SKM-1 treated with dmso at 0.1 percent for 144 hours (cell line): ENCODE measurements at regions not wholly inside any gene's neighbourhood (a gene's known extent, or its start where the extent isn't known, plus 50 kb on each side); places are given as distances from the start of the nearest gene placed in this dataset.
A peak's percentile ranks its signal among the peaks of the same experiment; 100 is the strongest.

Source experiments
- DNase-seq: peaks from one replicate; lab custom pipeline; 2025; ENCODE audit not compliant: unreplicated experiment; lab: John Stamatoyannopoulos, UW

DNA sequence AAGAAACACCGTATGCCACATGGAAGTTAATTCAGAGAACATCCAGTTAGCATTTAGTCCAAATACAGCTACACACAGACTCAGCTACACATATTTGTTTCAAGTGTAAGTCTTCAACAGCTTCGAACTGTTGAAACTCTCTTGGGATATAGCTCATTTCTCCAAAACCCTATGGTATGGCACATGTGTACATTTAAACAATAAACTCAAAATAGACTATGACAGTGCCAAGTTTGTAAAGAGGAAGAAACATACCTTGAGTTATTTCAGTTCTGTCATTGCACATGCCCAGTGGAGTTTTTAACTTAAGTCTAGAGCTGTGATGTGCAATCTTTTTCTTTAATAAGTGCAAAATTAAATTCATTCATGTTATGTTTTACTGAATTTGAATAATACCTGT is 155.1 kb upstream of the RAI14 start:
- DNase-seq: no peak

DNA sequence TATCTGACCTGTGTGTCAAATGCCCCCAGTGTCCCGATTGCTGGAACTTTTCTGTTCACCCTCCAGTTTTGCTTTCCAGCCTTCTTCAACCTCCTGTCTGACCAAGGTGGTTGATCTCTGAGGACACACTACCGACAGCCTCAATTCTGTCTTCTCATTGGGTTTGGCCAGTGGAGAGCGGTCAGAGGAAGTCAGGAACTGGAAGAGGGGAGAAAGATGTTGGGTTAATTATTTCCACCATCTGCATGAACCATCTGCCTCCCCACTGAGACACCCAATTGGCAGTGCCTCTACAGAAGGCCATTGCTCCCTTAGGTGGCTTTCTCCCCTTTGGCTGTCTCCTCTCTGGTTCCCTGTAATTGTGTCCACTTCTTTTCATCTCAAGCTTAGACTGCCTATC is 154.3 kb upstream of the RAI14 start:
- DNase-seq: no peak

GRCh38 chr5:34502581-34502980 is 153.5 kb upstream of the RAI14 start:
- no peak for DNase-seq

- DNase-seq: no peak
These were observed 152.5 kb upstream of the RAI14 start for GRCh38 chr5:34503379-34504253.

DNA sequence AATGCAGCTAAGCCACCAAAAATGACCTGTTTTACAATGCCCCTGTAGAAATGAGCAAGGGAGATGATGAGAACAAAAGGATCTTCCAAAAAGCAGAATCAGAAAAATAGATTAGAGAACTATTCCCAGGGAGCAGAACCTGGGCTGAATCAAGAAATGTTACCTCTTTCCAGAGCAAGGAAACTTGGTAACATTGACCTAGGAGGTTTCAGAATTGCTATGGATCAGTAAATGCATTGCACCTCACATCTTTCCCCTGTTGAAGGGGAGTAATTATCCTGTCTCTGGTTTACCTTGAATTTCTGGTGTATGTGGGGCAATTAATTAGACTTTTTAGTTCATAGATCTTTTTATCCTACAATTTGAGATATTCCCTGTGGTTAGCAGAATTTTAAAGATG is 151.2 kb upstream of the RAI14 start:
- DNase-seq: no peak

- DNase-seq: no peak
These were observed 150.4 kb upstream of the RAI14 start for GRCh38 chr5:34505731-34506130.

- DNase-seq: no peak
These were observed 148.2 kb upstream of the RAI14 start for GRCh38 chr5:34507933-34508332.

DNA sequence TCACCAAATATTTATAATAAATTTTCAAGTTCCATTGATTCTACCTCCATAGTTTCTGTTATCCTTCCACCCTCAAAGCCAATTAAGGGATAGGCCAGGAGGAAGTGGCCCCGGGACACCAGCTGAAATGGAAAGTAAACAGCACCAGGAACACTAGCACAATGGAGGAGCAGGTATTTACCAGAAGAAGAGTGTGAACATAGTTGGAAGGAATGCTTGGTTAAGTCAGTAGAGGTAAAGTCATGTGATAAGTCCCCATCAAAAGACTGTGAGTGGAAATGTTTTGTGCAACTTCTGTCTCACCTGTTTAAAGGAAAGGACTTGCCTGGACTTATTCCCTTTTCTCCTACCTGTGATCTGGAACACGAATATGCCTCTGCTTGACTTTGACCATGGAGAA is 146.7 kb upstream of the RAI14 start:
- DNase-seq: no peak

GRCh38 chr5:34510002-34510401 is 146.1 kb upstream of the RAI14 start:
- no peak for DNase-seq

DNA sequence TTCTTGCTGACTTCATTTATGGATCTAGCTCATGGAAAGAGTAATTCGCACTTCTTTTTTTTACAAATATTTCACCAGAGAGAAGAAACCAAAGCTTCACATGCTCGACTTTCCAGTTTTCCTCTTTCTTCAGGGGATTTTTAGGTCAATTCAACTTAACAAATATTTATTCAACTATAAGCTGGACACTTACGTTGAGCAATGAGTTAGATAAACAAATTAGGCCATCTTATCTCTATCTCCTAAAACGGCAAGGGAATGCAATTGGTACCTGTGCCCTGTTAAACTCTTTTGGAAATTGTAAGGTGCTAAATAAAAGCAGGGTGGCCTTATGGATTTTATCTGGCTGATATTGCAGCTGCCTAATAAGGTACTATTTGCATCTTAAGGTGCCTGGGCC is 145.1 kb upstream of the RAI14 start:
- DNase-seq: no peak

DNA sequence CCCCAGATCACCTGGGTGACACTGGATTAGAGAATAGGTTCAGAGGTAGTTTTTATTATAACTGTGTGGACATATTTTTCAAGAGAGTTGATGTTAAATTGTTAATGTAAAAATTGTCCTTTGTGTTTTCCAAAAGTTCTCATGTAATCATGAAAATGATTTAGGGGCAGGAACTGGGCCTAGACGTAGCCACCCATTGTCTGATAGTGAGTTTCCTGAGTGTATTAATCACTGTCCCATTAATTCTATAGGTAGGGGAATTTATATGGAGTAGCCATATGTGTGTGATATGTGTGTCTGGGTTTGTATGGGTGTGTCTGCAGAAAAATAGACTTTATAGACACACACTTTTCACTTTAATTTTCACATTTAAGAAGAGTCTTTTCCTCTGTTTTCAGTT is 144.6 kb upstream of the RAI14 start:
- DNase-seq: no peak

- no peak for DNase-seq
These were observed 144.2 kb upstream of the RAI14 start for GRCh38 chr5:34511915-34512314.

GRCh38 chr5:34516166-34516565 is 140.0 kb upstream of the RAI14 start:
- DNase-seq: no peak

- DNase-seq: no peak
These were observed 139.4 kb upstream of the RAI14 start for GRCh38 chr5:34516686-34517085.

GRCh38 chr5:34517249-34517648 is 138.9 kb upstream of the RAI14 start:
- no peak for DNase-seq

DNA sequence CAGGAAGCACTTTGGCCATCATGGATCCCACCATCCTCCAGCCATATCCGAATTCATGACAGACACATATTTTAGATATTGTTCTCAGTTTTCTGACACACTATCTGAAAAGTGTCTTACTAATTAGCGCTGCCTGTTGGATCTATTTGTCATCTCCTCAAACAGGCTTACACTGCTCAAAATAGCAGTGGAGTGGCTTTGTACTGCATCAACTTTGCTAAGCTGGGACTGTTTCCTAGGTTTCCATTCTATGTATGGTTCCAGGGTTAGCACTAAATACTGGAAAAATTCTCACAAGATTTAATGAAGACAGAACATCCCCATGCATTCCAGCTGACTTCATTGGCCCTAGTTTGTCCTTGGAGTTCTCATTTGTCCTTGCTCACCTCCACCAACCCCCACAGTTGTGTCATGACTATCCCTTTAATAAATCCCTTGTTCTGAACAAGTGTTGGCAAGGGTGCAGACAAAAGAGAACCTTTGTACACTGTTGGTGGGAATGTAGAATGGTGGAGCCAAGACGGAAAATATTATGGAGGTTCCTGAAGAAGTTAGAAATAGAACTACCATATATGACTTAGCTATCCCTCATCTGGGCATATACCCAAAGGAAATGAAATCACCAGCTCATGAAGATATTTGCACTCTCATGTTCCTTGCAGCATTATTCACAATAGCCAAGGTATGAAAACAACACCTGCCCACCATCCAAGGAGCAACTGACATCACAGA is 136.5 kb upstream of the RAI14 start:
- no peak for DNase-seq

DNA sequence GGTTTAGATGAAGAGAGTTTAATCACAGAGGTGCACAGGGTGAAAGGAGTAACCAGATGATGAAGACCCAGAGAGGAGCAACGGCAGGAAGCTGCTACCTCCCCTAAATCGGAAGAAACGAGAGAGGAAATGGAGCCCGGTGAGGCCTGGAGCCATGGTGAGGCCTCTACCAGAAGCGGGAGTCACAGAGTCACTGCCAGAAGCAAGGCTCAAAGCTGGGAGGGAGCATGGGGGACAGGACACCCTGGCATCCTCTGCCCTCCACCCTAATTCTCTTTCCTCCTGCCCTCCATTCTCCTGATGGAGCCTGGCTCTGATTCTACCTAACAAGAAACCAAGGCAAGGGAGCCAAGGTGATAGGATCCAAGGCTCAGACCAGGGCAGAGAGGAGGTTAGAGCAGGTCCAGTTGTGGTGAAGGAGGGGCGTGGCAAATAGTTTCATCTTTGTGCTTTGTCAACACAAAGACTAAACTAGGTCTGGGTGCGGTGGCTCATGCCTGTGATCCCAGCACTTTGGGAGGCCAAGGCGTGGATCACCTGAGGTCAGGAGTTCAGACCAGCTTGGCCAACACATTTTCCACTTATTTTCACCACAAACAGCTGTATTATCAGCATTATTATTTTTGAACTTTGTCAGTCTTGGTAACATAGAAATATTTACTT is 134.4 kb upstream of the RAI14 start:
- no peak for DNase-seq

- DNase-seq: peak; percentile 73
These were observed 133.3 kb upstream of the RAI14 start for GRCh38 chr5:34522599-34523386.

- no peak for DNase-seq
These were observed 132.8 kb upstream of the RAI14 start for GRCh38 chr5:34523387-34523726.

DNA sequence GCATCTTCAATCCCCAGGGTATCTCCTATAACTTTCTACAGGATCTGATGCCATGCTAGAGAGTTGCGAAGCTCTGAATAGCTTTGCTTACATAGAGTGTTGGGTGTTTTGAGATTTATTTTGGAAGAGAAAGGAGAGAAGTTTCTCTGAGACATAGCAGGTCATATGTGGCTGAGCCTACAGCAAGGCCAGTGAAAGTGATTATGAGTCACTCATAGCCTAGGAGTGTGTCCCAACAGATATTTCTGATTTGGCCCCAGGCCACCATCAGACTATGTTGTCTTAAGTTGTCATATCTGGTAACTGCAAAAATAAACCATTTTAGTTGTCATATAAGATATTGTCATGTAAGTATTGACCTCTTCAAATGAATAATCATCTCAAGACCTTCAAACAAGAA is 132.0 kb upstream of the RAI14 start:
- no peak for DNase-seq

- no peak for DNase-seq
These were observed 130.4 kb upstream of the RAI14 start for GRCh38 chr5:34525761-34526160.
